ENCODE measurements at regions not wholly inside any gene's neighbourhood (a gene's known extent, or its start where the extent isn't known, plus 50 kb on each side); places are given as distances from the start of the nearest gene placed in this dataset.

GRCh38 chr21:16388911-16389560 is 659.3 kb downstream of the USP25 start:
- no peak overlapping the region for H3K4me3 ChIP-seq (ENCODE audit: low read depth, low read length)
- no peak for DNase-seq (ENCODE audit: low read depth)
- no peak for TF ChIP-seq CTCF (IDR thresholded peaks at IDR 0.05; ENCODE audit: insufficient read depth, low read depth, low read length, missing control alignments)

- no peak for DNase-seq (ENCODE audit: low read depth)
- TF ChIP-seq CTCF (IDR thresholded peaks at IDR 0.05; ENCODE audit: insufficient read depth, low read depth, low read length, missing control alignments), result no peak
- no peak overlapping the region for H3K4me3 ChIP-seq (ENCODE audit: low read depth, low read length)
These were observed 659.9 kb downstream of the USP25 start for GRCh38 chr21:16389643-16390042.

GRCh38 chr21:16395285-16395684 is 665.5 kb downstream of the USP25 start:
- no peak for TF ChIP-seq CTCF (IDR thresholded peaks at IDR 0.05; ENCODE audit: insufficient read depth, low read depth, low read length, missing control alignments)
- DNase-seq (ENCODE audit: low read depth), result no peak
- H3K4me3 ChIP-seq (ENCODE audit: low read depth, low read length), result no peak overlapping the region

- TF ChIP-seq CTCF (IDR thresholded peaks at IDR 0.05; ENCODE audit: insufficient read depth, low read depth, low read length, missing control alignments), result no peak
- no peak overlapping the region for H3K4me3 ChIP-seq (ENCODE audit: low read depth, low read length)
These were observed 673.0 kb downstream of the USP25 start for GRCh38 chr21:16402752-16403151.

GRCh38 chr21:16404776-16405175 is 675.0 kb downstream of the USP25 start:
- no peak for DNase-seq (ENCODE audit: low read depth)
- no peak for TF ChIP-seq CTCF (IDR thresholded peaks at IDR 0.05; ENCODE audit: insufficient read depth, low read depth, low read length, missing control alignments)

More at GRCh38 chr21:16402752-16403151, 673.0 kb downstream of the USP25 start:
- no peak for DNase-seq (ENCODE audit: low read depth)

GRCh38 chr21:16406355-16406754 is 676.6 kb downstream of the USP25 start:
- no peak for TF ChIP-seq CTCF (IDR thresholded peaks at IDR 0.05; ENCODE audit: insufficient read depth, low read depth, low read length, missing control alignments)
- no peak for DNase-seq (ENCODE audit: low read depth)
- H3K4me3 ChIP-seq (ENCODE audit: low read depth, low read length), result no peak overlapping the region

More at GRCh38 chr21:16404776-16405175, 675.0 kb downstream of the USP25 start:
- no peak overlapping the region for H3K4me3 ChIP-seq (ENCODE audit: low read depth, low read length)
